ENCODE measurements at regions not wholly inside any gene's neighbourhood (a gene's known extent, or its start where the extent isn't known, plus 50 kb on each side); places are given as distances from the start of the nearest gene placed in this dataset.

- H3K4me1 ChIP-seq (ENCODE audit: control insufficient read depth, insufficient read depth, low read length, poor library complexity, severe bottlenecking): no peaks in the 10 kb centered on the region
- no peaks in the 10 kb centered on the region for H3K9me3 ChIP-seq (ENCODE audit: control insufficient read depth, low read length)
- H3K4me3 ChIP-seq (ENCODE audit: extremely low read depth, insufficient read depth, low read length, poor library complexity, severe bottlenecking): no peak overlapping the region
- no peak overlapping the region for H3K27ac ChIP-seq (ENCODE audit: low read depth, low read length, severe bottlenecking)
- WGBS, 2 experiments (ENCODE audit: insufficient coverage in 2 of 2): 67 to 97% methylated on average over 1 to 3 of the region's 4 CpGs
- no peaks in the 10 kb centered on the region for H3K36me3 ChIP-seq (ENCODE audit: control insufficient read depth, insufficient read depth, low read length)
Observed at GRCh38 chr11:119904531-119905035, 175.6 kb upstream of the NECTIN1 start.

- Histone ChIP-seq H3K9me3 (ENCODE audit: control insufficient read depth, low read length) (no peaks in the 10 kb centered on the region), H3K4me1 (ENCODE audit: control insufficient read depth, insufficient read depth, low read length, poor library complexity, severe bottlenecking) (no peaks in the 10 kb centered on the region), H3K27ac (ENCODE audit: low read depth, low read length, severe bottlenecking) (no peak overlapping the region), H3K4me3 (ENCODE audit: extremely low read depth, insufficient read depth, low read length, poor library complexity, severe bottlenecking) (no peak overlapping the region), H3K36me3 (ENCODE audit: control insufficient read depth, insufficient read depth, low read length) (no peaks in the 10 kb centered on the region)
- WGBS, 2 experiments (ENCODE audit: insufficient coverage in 2 of 2): 72 to 80% methylated on average over 5 to 6 of the region's 8 CpGs
Observed at GRCh38 chr11:119903821-119904220, 174.8 kb upstream of the NECTIN1 start.

- WGBS, 2 experiments (ENCODE audit: insufficient coverage in 2 of 2): 65 to 71% methylated on average over 4 of the region's 5 CpGs
- H3K4me3 ChIP-seq (ENCODE audit: extremely low read depth, insufficient read depth, low read length, poor library complexity, severe bottlenecking): no peak overlapping the region
- no peaks in the 10 kb centered on the region for H3K36me3 ChIP-seq (ENCODE audit: control insufficient read depth, insufficient read depth, low read length)
- no peaks in the 10 kb centered on the region for H3K4me1 ChIP-seq (ENCODE audit: control insufficient read depth, insufficient read depth, low read length, poor library complexity, severe bottlenecking)
- no peak overlapping the region for H3K27ac ChIP-seq (ENCODE audit: low read depth, low read length, severe bottlenecking)
- H3K9me3 ChIP-seq (ENCODE audit: control insufficient read depth, low read length): no peaks in the 10 kb centered on the region
Observed at GRCh38 chr11:119903389-119903788, 174.4 kb upstream of the NECTIN1 start.

GRCh38 chr11:119902656-119903231 is 173.7 kb upstream of the NECTIN1 start:
- no peaks in the 10 kb centered on the region for H3K9me3 ChIP-seq (ENCODE audit: control insufficient read depth, low read length)
- 88 to 89% methylated on average over 5 to 6 of the region's 9 CpGs for WGBS, 2 experiments (ENCODE audit: insufficient coverage in 2 of 2)
- H3K27ac ChIP-seq (ENCODE audit: low read depth, low read length, severe bottlenecking): no peak overlapping the region
- H3K4me3 ChIP-seq (ENCODE audit: extremely low read depth, insufficient read depth, low read length, poor library complexity, severe bottlenecking): no peak overlapping the region
- no peaks in the 10 kb centered on the region for H3K4me1 ChIP-seq (ENCODE audit: control insufficient read depth, insufficient read depth, low read length, poor library complexity, severe bottlenecking)
- no peaks in the 10 kb centered on the region for H3K36me3 ChIP-seq (ENCODE audit: control insufficient read depth, insufficient read depth, low read length)

- Histone ChIP-seq H3K4me3 (ENCODE audit: extremely low read depth, insufficient read depth, low read length, poor library complexity, severe bottlenecking) (no peak overlapping the region), H3K9me3 (ENCODE audit: control insufficient read depth, low read length) (no peaks in the 10 kb centered on the region), H3K36me3 (ENCODE audit: control insufficient read depth, insufficient read depth, low read length) (no peaks in the 10 kb centered on the region), H3K4me1 (ENCODE audit: control insufficient read depth, insufficient read depth, low read length, poor library complexity, severe bottlenecking) (no peaks in the 10 kb centered on the region), H3K27ac (ENCODE audit: low read depth, low read length, severe bottlenecking) (no peak overlapping the region)
- WGBS, 2 experiments (ENCODE audit: insufficient coverage in 2 of 2): 90 to 93% methylated on average over 5 of the region's 5 CpGs
Observed at GRCh38 chr11:119901657-119902577, 172.9 kb upstream of the NECTIN1 start.

GRCh38 chr11:119899997-119900396 is 171.0 kb upstream of the NECTIN1 start:
- 52 to 65% methylated on average over 3 of the region's 3 CpGs for WGBS, 2 experiments (ENCODE audit: insufficient coverage in 2 of 2)
- no peaks in the 10 kb centered on the region for H3K9me3 ChIP-seq (ENCODE audit: control insufficient read depth, low read length)
- H3K36me3 ChIP-seq (ENCODE audit: control insufficient read depth, insufficient read depth, low read length): no peaks in the 10 kb centered on the region
- H3K4me3 ChIP-seq (ENCODE audit: extremely low read depth, insufficient read depth, low read length, poor library complexity, severe bottlenecking): no peak overlapping the region
- no peak overlapping the region for H3K27ac ChIP-seq (ENCODE audit: low read depth, low read length, severe bottlenecking)
- H3K4me1 ChIP-seq (ENCODE audit: control insufficient read depth, insufficient read depth, low read length, poor library complexity, severe bottlenecking): no peaks in the 10 kb centered on the region

GRCh38 chr11:119897576-119897975 is 168.6 kb upstream of the NECTIN1 start:
- H3K4me3 ChIP-seq (ENCODE audit: extremely low read depth, insufficient read depth, low read length, poor library complexity, severe bottlenecking): no peak overlapping the region
- H3K9me3 ChIP-seq (ENCODE audit: control insufficient read depth, low read length): no peaks in the 10 kb centered on the region
- H3K4me1 ChIP-seq (ENCODE audit: control insufficient read depth, insufficient read depth, low read length, poor library complexity, severe bottlenecking): no peaks in the 10 kb centered on the region
- H3K36me3 ChIP-seq (ENCODE audit: control insufficient read depth, insufficient read depth, low read length): no peaks in the 10 kb centered on the region
- 87% methylated on average over 3 of the region's 6 CpGs; no CpG with 5 or more reads in 1 of the 2 experiments for WGBS, 2 experiments (ENCODE audit: insufficient coverage in 2 of 2)
- no peak overlapping the region for H3K27ac ChIP-seq (ENCODE audit: low read depth, low read length, severe bottlenecking)

- H3K4me3 ChIP-seq (ENCODE audit: extremely low read depth, insufficient read depth, low read length, poor library complexity, severe bottlenecking): no peak overlapping the region
- H3K4me1 ChIP-seq (ENCODE audit: control insufficient read depth, insufficient read depth, low read length, poor library complexity, severe bottlenecking): no peaks in the 10 kb centered on the region
- 39 to 50% methylated on average over 2 of the region's 2 CpGs for WGBS, 2 experiments (ENCODE audit: insufficient coverage in 2 of 2)
- H3K36me3 ChIP-seq (ENCODE audit: control insufficient read depth, insufficient read depth, low read length): no peaks in the 10 kb centered on the region
- no peaks in the 10 kb centered on the region for H3K9me3 ChIP-seq (ENCODE audit: control insufficient read depth, low read length)
- no peak overlapping the region for H3K27ac ChIP-seq (ENCODE audit: low read depth, low read length, severe bottlenecking)
Observed at GRCh38 chr11:119897046-119897440, 168.0 kb upstream of the NECTIN1 start.

GRCh38 chr11:119896387-119897045 is 167.5 kb upstream of the NECTIN1 start:
- Histone ChIP-seq H3K4me3 (ENCODE audit: extremely low read depth, insufficient read depth, low read length, poor library complexity, severe bottlenecking) (no peak overlapping the region), H3K27ac (ENCODE audit: low read depth, low read length, severe bottlenecking) (no peak overlapping the region), H3K4me1 (ENCODE audit: control insufficient read depth, insufficient read depth, low read length, poor library complexity, severe bottlenecking) (no peaks in the 10 kb centered on the region), H3K36me3 (ENCODE audit: control insufficient read depth, insufficient read depth, low read length) (no peaks in the 10 kb centered on the region), H3K9me3 (ENCODE audit: control insufficient read depth, low read length) (no peaks in the 10 kb centered on the region)
- 87 to 94% methylated on average over 5 to 7 of the region's 8 CpGs for WGBS, 2 experiments (ENCODE audit: insufficient coverage in 2 of 2)

- Histone ChIP-seq H3K27ac (ENCODE audit: low read depth, low read length, severe bottlenecking) (no peak overlapping the region), H3K4me3 (ENCODE audit: extremely low read depth, insufficient read depth, low read length, poor library complexity, severe bottlenecking) (no peak overlapping the region), H3K9me3 (ENCODE audit: control insufficient read depth, low read length) (no peaks in the 10 kb centered on the region), H3K4me1 (ENCODE audit: control insufficient read depth, insufficient read depth, low read length, poor library complexity, severe bottlenecking) (no peaks in the 10 kb centered on the region), H3K36me3 (ENCODE audit: control insufficient read depth, insufficient read depth, low read length) (no peaks in the 10 kb centered on the region)
- no CpG with 5 or more reads among the region's 1 CpG for WGBS, 2 experiments (ENCODE audit: insufficient coverage in 2 of 2)
Observed at GRCh38 chr11:119895981-119896380, 167.0 kb upstream of the NECTIN1 start.

Measured in mesodermal cell (in vitro differentiated cells).